Cardiac muscle cell (in vitro differentiated cells and primary cell): ENCODE measurements at regions not wholly inside any gene's neighbourhood (a gene's known extent, or its start where the extent isn't known, plus 50 kb on each side); places are given as distances from the start of the nearest gene placed in this dataset.

Source experiments
- DNase-seq, 2 donors: peaks; one replicate each; pipeline versions ENCODE4 v3.0.0 to v3.0.0-alpha.2; 2010 to 2017; ENCODE audit warnings: low read depth in 1 of 2, low spot score in 1 of 2
- H3K27ac ChIP-seq: fragments of 200-600 bp; sonication (generic); 2 replicates; pipeline ENCODE4 v1.5.1; 2016
- H3K27me3 ChIP-seq: fragments of 200-600 bp; sonication (generic); 2 replicates; pipeline ENCODE4 v1.6.0; 2016; ENCODE audit warnings: control low read depth
- H3K36me3 ChIP-seq: fragments of 200-600 bp; sonication (generic); 2 replicates; pipeline ENCODE4 v1.5.1; 2016; ENCODE audit warnings: control low read depth
- H3K4me1 ChIP-seq: fragments of 200-600 bp; sonication (generic); 2 replicates; pipeline ENCODE4 v1.8.1; 2017; ENCODE audit warnings: low read depth, mild to moderate bottlenecking, mixed run types
- H3K4me3 ChIP-seq: fragments of 200-600 bp; sonication (generic); 2 replicates; pipeline ENCODE4 v1.5.1; 2016; ENCODE audit warnings: mild to moderate bottlenecking
- H3K9me3 ChIP-seq: fragments of 200-600 bp; sonication (generic); 2 replicates; pipeline ENCODE4 v1.5.1; 2017; ENCODE audit warnings: low read depth, mild to moderate bottlenecking, control low read depth
- TF ChIP-seq, protein P1 (sequence below): IDR thresholded peaks from 2 replicates; pipeline ENCODE4 v1.5.1; 2012; ENCODE audit warnings: low read depth, mild to moderate bottlenecking, low read length

DNA sequence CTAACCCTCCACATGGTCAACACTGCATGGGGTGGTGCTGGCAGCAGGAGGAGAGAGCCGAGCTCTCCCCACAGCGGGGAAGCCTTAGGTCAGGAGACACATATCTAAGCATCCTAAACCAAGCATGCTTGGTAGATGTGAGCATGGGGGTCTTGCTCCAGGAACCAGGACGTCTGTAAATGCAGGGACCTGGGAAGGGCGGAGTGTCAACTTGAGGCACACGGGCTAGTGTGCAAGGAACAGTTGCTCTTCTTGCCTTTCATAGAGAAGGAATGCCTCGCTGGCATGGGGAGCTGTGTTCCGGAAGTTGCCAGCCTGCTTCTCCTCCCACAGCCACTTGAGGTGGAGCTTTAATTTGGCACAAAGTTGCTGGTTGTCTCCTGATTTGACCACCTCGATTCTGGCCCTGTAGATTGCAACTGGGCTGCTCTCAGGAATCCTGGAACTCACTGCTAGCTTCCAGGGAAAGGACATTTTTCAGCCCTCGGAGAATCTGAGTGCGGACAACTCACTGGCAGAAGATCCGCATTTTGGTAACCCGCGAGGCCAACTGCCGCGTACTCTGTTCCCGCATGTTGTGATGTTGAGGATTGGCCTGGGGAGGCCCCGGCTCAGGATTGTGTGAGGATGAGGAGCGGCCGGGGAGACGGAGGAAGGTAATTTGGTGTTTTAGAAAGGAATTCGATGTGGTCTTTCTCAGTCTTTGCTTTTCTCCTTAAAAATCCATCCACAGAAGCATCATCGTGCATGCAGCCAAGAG, 370.3 kb upstream of the IRX1 start:
- TF ChIP-seq, protein P1, sequence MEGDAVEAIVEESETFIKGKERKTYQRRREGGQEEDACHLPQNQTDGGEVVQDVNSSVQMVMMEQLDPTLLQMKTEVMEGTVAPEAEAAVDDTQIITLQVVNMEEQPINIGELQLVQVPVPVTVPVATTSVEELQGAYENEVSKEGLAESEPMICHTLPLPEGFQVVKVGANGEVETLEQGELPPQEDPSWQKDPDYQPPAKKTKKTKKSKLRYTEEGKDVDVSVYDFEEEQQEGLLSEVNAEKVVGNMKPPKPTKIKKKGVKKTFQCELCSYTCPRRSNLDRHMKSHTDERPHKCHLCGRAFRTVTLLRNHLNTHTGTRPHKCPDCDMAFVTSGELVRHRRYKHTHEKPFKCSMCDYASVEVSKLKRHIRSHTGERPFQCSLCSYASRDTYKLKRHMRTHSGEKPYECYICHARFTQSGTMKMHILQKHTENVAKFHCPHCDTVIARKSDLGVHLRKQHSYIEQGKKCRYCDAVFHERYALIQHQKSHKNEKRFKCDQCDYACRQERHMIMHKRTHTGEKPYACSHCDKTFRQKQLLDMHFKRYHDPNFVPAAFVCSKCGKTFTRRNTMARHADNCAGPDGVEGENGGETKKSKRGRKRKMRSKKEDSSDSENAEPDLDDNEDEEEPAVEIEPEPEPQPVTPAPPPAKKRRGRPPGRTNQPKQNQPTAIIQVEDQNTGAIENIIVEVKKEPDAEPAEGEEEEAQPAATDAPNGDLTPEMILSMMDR, result no peak
- no peak overlapping the region for H3K27ac ChIP-seq
- no peaks in the 10 kb centered on the region for H3K9me3 ChIP-seq
- H3K36me3 ChIP-seq, result no peaks in the 10 kb centered on the region
- DNase-seq, result no peak
- no peak overlapping the region for H3K4me3 ChIP-seq
- no peaks in the 10 kb centered on the region for H3K27me3 ChIP-seq
- no peaks in the 10 kb centered on the region for H3K4me1 ChIP-seq

DNA sequence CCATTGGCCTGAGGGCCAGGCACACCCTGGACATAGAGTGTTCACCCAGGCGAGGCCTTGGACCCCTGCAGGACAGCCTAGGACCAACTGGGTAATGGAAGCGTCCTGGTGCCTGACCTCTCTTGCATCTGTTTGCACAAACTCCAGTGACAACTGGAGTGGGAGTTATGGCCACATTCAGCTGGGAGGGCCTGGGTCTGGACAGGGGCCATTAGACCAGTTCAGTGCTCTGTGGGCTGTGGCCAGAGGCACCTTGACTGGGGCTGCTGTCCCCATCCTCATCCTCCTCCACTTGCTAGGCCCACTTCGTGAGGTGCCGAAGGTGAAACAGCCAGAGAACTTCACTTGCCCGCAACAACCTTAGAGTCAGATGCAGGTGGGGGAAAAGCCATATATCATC, 372.7 kb upstream of the IRX1 start:
- DNase-seq, result no peak
- Histone ChIP-seq H3K27me3 (no peaks in the 10 kb centered on the region), H3K9me3 (no peaks in the 10 kb centered on the region), H3K4me1 (no peaks in the 10 kb centered on the region), H3K36me3 (no peaks in the 10 kb centered on the region), H3K27ac (no peak overlapping the region), H3K4me3 (no peak overlapping the region)
- TF ChIP-seq, protein P1, result no peak

DNA sequence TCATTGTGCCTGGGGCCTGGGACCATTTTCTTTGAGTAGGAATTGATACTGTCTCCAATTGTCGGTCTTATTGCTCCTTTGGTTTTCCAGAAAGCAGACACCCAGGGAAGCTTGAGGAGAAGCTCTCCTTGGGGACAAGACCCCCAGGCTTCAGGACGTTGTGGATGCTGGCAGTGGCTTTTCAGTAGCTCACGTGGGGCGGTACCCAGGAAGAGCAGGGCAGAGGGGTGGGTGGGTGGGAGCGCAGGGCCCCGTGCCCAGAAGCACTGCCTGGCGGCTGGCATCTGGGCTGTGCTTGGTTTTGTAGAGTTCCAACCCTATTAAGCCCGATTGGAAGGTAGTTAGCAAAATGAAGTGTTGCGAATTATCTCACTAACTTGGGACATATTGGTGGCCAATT, 374.2 kb upstream of the IRX1 start:
- TF ChIP-seq, protein P1, result no peak

DNA sequence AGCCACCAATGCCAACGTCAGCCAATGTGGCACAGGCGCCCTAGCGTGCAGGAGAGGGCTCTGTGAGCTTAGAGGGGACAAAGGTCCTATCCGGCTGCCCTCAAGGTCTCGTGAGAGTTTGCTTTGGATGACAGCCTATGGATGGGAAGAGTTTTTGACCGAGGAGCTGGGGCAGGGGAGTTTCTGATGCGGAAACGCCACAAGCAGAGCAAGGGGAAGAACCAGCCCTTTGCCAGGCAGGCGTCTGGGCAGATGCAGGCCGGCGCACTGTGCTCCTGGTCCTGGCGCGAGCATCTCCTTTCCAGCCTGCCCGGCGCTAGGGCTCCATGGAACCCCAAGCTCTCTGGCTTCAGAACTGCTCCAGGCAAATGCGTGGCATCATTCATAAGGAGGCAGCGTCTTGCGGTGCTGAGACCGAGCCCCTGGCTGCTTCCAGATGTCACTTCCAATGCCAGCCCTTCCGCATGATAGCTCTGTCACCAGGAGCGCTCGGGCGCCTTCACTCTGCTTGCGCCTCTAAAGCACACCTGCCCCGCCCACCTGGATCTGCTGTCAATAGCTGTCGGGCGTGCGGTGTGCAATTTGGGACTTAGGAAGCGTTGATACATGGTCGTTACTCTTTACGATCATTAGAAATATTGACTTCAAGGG, 374.9 kb upstream of the IRX1 start:
- Histone ChIP-seq H3K4me3 (no peak overlapping the region), H3K27me3 (no peaks in the 10 kb centered on the region), H3K9me3 (no peaks in the 10 kb centered on the region), H3K36me3 (no peaks in the 10 kb centered on the region), H3K4me1 (no peaks in the 10 kb centered on the region), H3K27ac (no peak overlapping the region)
- no peak for DNase-seq
- TF ChIP-seq, protein P1, result no peak

More for the DNA sequence above, 374.2 kb upstream of the IRX1 start:
- no peak overlapping the region for H3K27ac ChIP-seq
- DNase-seq, result no peak
- H3K9me3 ChIP-seq, result no peaks in the 10 kb centered on the region
- no peaks in the 10 kb centered on the region for H3K4me1 ChIP-seq
- no peaks in the 10 kb centered on the region for H3K27me3 ChIP-seq
- H3K36me3 ChIP-seq, result no peaks in the 10 kb centered on the region
- H3K4me3 ChIP-seq, result no peak overlapping the region

DNA sequence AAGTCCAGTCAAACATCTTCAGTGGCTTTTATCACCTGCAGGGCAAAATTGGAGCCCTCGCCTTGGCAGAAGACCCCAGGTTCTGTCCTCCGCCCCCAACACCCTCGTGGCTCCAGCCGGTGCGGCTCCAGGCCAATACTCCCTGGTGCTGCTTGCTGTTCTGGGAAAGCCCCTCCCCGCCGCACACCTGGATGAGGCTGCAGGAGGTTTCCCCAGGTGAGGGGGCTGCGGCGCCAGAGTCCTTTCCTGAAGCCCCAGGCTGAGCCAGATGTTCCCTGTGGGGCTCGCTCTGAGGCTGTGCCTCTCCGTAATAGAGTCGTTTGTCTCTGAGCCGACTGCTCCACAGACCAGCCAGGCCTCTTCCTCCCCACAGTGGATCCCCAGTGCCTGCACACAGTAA, 375.4 kb upstream of the IRX1 start:
- DNase-seq, result no peak
- TF ChIP-seq, protein P1, result no peak

More for the DNA sequence above, 375.4 kb upstream of the IRX1 start:
- H3K27ac ChIP-seq, result no peak overlapping the region
- no peaks in the 10 kb centered on the region for H3K27me3 ChIP-seq
- H3K9me3 ChIP-seq, result no peaks in the 10 kb centered on the region
- no peak overlapping the region for H3K4me3 ChIP-seq
- no peaks in the 10 kb centered on the region for H3K36me3 ChIP-seq
- no peaks in the 10 kb centered on the region for H3K4me1 ChIP-seq
